ENCODE measurements at regions not wholly inside any gene's neighbourhood (a gene's known extent, or its start where the extent isn't known, plus 50 kb on each side); places are given as distances from the start of the nearest gene placed in this dataset.

- TF ChIP-seq CTCF (IDR thresholded peaks at IDR 0.05) (no peak), POLR2A (IDR thresholded peaks at IDR 0.05) (no peak)
Observed at GRCh38 chr13:32955881-32956594, 60.2 kb upstream of the KL start.
